ENCODE measurements at regions not wholly inside any gene's neighbourhood (a gene's known extent, or its start where the extent isn't known, plus 50 kb on each side); places are given as distances from the start of the nearest gene placed in this dataset.

DNA sequence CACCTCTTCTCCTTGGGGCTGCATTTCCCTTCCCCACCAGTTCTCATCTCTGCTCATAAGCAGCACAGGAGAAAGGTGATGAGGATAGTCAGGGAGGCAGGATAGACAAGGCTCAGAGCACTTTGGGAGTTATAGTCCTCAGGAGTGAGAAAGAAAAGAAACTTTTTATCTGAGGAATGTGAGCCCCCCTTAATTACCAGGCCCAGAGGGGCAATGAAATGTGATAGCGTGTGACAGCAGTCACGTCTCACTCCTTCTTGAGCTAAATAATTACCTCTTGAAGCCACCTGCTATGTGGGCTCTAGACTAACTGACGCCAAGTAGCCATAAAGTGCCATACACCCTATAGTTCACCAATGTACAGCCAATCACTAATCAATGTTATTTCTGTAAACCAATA, 105.8 kb downstream of the SPP2 start:
- TF ChIP-seq EZH2 (IDR thresholded peaks at IDR 0.05) (no peak), POLR2AphosphoS5 (IDR thresholded peaks at IDR 0.05; ENCODE audit: borderline replicate concordance, low read depth, low read length) (no peak)
